PFSK-1 (cell line): ENCODE measurements at regions not wholly inside any gene's neighbourhood (a gene's known extent, or its start where the extent isn't known, plus 50 kb on each side); places are given as distances from the start of the nearest gene placed in this dataset.

Experiments
- POLR2AphosphoS5 ChIP-seq: IDR thresholded peaks from 2 replicates; pipeline ENCODE4 v1.6.1; 2012; ENCODE audit warnings: low read depth, mild to moderate bottlenecking, control low read depth, low read length, moderate library complexity
- REST ChIP-seq, 2 experiments: IDR thresholded peaks; 2 replicates each; pipeline versions ENCODE4 v1.6.1 to v1.8.0; 2011 to 2012; ENCODE audit warnings: low read depth in 2 of 2, low read length in 2 of 2, control low read depth in 1 of 2, inconsistent platforms in 1 of 2, mild to moderate bottlenecking in 1 of 2, moderate library complexity in 1 of 2; ENCODE audit not compliant: insufficient read depth in 1 of 2
- TAF1 ChIP-seq: IDR thresholded peaks from 2 replicates; pipeline ENCODE4 v1.6.1; 2012; ENCODE audit warnings: low read length, control low read depth, borderline replicate concordance; ENCODE audit not compliant: insufficient read depth

GRCh38 chr4:27078934-27079455 lies 218.4 kb downstream of the STIM2 start:
- TF ChIP-seq POLR2AphosphoS5 (no peak), REST (IDR thresholded peaks at IDR 0.05; ENCODE audit: insufficient read depth in 1 of 2, low read depth in 2 of 2, low read length in 2 of 2) (no peak), TAF1 (no peak)
